Activated T-helper 2 cell treated with anti-CD3 and anti-CD28 coated beads, Interferon-gamma antibody, Interleukin-2, Interleukin-4, amounts not matched to agents 10 μg/mL and 5 μg/mL and 100 μg/mL, durations not matched to agents 14 hours and 24 hours and 36 hours (primary cell): ENCODE measurements at regions not wholly inside any gene's neighbourhood (a gene's known extent, or its start where the extent isn't known, plus 50 kb on each side); places are given as distances from the start of the nearest gene placed in this dataset.

Source experiments
- DNase-seq: peaks from one replicate; pipeline ENCODE4 v3.0.0; 2021; ENCODE audit warnings: low spot score
- H3K27ac Mint-ChIP-seq: one replicate; pipeline ENCODE4 v1.8.0; 2021; ENCODE audit warnings: mixed read lengths
- H3K27me3 Mint-ChIP-seq: one replicate; pipeline ENCODE4 v1.8.0; 2021; ENCODE audit warnings: low read depth, mixed read lengths
- H3K36me3 Mint-ChIP-seq: one replicate; pipeline ENCODE4 v1.8.0; 2021; ENCODE audit warnings: low read depth, mixed read lengths
- H3K4me1 Mint-ChIP-seq: one replicate; pipeline ENCODE4 v1.8.0; 2021; ENCODE audit warnings: low read depth, mixed read lengths
- H3K4me3 Mint-ChIP-seq: one replicate; pipeline ENCODE4 v1.8.0; 2021; ENCODE audit warnings: low read depth, mild to moderate bottlenecking, moderate library complexity, mixed read lengths
- H3K9me3 Mint-ChIP-seq: one replicate; pipeline ENCODE4 v1.8.0; 2021; ENCODE audit warnings: mixed read lengths
- intact Hi-C: fragments of 100-400 bp; cut with micrococcal nuclease; formaldehyde crosslinking; loops from one replicate; pipeline ENCODE4 v1.15.1; 2023

DNA sequence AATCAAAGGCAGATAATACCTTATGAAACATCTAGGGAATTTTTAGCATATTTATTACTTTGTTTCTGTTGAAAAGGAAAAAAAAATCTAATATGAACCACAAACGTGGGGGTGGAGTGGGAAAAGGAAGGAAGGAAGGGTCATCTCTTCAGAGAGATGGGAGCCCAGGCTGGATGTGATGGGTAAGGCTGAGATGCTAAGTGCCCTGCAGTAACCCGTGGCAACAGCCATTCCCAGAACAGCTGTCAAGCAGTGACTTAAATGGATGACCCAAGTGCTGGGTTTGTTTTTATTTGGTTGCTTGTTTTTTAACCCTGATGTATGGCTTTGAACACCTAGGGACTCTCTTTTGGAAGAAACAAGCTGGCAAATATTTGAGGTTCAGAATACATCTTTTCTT lies 50.7 kb upstream of the KLF7 start:
- intact Hi-C loops: no loop called here
- Mint-ChIP-seq H3K27me3 (no peaks in the 10 kb centered on the region), H3K27ac (no peak overlapping the region), H3K4me3 (no peak overlapping the region), H3K36me3 (no peaks in the 10 kb centered on the region), H3K4me1 (peaks cover 6% of the 10 kb centered on the region), H3K9me3 (no peaks in the 10 kb centered on the region)
- DNase-seq: no peak

GRCh38 chr2:207217442-207217841 lies 51.7 kb upstream of the KLF7 start:
- Mint-ChIP-seq H3K4me1 (peaks cover 6% of the 10 kb centered on the region), H3K27ac (no peak overlapping the region), H3K4me3 (no peak overlapping the region), H3K27me3 (no peaks in the 10 kb centered on the region), H3K36me3 (no peaks in the 10 kb centered on the region), H3K9me3 (no peaks in the 10 kb centered on the region)
- intact Hi-C loops: no loop called here
- DNase-seq: no peak

- intact Hi-C loops: no loop called here
- peaks cover 17% of the 10 kb centered on the region for H3K4me1 Mint-ChIP-seq
- no peak overlapping the region for H3K27ac Mint-ChIP-seq
- no peak for DNase-seq
- H3K9me3 Mint-ChIP-seq: no peaks in the 10 kb centered on the region
- H3K27me3 Mint-ChIP-seq: no peaks in the 10 kb centered on the region
- H3K4me3 Mint-ChIP-seq: no peak overlapping the region
- H3K36me3 Mint-ChIP-seq: no peaks in the 10 kb centered on the region
Observed at GRCh38 chr2:207219081-207219630, 53.4 kb upstream of the KLF7 start.

- no peaks in the 10 kb centered on the region for H3K9me3 Mint-ChIP-seq
- no peak for DNase-seq
- no peak overlapping the region for H3K4me3 Mint-ChIP-seq
- H3K27ac Mint-ChIP-seq: no peak overlapping the region
- H3K4me1 Mint-ChIP-seq: peaks cover 24% of the 10 kb centered on the region
- H3K27me3 Mint-ChIP-seq: no peaks in the 10 kb centered on the region
- intact Hi-C loops: loop anchor here (5.0 to 10.0 kb wide), 3 partner anchors 148 to 238 kb away; no protein-coding TSS in a partner anchor
- no peaks in the 10 kb centered on the region for H3K36me3 Mint-ChIP-seq
Observed at GRCh38 chr2:207219676-207220501, 54.1 kb upstream of the KLF7 start.

- intact Hi-C loops: loop anchor here (5.0 to 10.0 kb wide), 3 partner anchors 149 to 239 kb away; no protein-coding TSS in a partner anchor
- no peaks in the 10 kb centered on the region for H3K9me3 Mint-ChIP-seq
- no peaks in the 10 kb centered on the region for H3K27me3 Mint-ChIP-seq
- no peak overlapping the region for H3K27ac Mint-ChIP-seq
- no peak overlapping the region for H3K4me3 Mint-ChIP-seq
- no peak for DNase-seq
- H3K36me3 Mint-ChIP-seq: no peaks in the 10 kb centered on the region
- peaks cover 39% of the 10 kb centered on the region for H3K4me1 Mint-ChIP-seq
Observed at GRCh38 chr2:207221731-207222130, 56.0 kb upstream of the KLF7 start.

- Mint-ChIP-seq H3K27ac (peak overlapping the region; percentile 57), H3K4me3 (peak overlapping the region; percentile 23), H3K9me3 (no peaks in the 10 kb centered on the region), H3K4me1 (peaks cover 45% of the 10 kb centered on the region), H3K27me3 (no peaks in the 10 kb centered on the region), H3K36me3 (no peaks in the 10 kb centered on the region)
- DNase-seq: no peak
- intact Hi-C loops: loop anchor here (1.0 to 10.0 kb wide), 4 partner anchors 151 to 250 kb away; no protein-coding TSS in a partner anchor
Observed at GRCh38 chr2:207223051-207223450, 57.3 kb upstream of the KLF7 start.

DNA sequence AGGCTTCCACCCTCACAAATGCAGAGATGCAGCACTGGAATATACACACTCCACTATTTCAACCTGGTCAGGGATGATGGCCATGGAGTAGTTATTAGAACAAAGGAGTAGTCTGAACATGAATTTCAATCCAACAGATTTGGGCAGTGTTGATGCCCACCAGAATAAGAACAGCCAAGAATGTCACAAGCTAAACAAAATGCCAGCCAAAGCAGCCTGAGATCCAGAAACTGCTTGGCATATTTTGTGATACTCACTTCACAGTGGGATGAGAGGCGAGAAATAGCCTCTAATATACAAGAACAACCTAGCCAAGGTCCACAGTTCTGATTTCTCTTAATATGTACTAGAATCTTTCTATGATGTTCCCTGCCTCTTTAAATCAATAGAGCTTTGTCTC lies 58.6 kb upstream of the KLF7 start:
- Mint-ChIP-seq H3K9me3 (no peaks in the 10 kb centered on the region), H3K4me1 (peaks cover 53% of the 10 kb centered on the region), H3K4me3 (no peak overlapping the region), H3K27ac (peak overlapping the region; percentile 97), H3K36me3 (no peaks in the 10 kb centered on the region), H3K27me3 (no peaks in the 10 kb centered on the region)
- intact Hi-C loops: loop anchor here (1.0 to 10.0 kb wide), 5 partner anchors 28 to 242 kb away; no protein-coding TSS in a partner anchor
- no peak for DNase-seq

DNA sequence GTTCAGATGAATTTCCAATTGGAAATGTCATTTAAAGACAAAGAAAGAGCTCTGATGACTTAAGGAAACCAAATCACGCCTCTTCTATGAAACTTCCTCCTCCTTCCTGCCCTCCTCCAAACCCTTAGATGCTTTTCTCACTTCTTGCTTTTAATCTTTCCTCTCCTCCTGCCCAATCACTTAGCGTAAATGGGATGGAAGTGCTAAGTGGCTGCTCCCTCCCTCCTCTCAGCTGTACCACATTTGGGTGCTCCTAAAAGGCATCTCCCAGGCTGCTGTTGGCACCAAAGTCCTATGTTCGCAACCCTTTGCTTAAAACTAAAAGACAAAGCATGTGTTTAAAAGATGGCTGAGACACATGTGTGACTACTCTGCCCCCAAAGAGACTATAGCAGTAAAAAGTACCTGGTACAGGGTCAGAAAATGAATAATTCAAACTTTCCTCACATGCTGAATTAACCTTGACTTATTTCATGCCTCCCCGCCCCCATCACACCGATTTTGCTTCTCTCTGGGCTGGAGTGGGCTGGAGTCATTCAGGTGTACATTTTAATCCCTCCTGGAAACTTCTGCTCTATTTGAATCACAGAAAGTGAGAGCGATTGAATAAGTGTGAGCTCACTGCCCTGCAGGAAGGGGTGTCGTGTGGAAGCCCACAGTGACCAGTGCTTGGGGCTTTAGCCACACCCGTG lies 59.2 kb upstream of the KLF7 start:
- Mint-ChIP-seq H3K27ac (peak overlapping the region; percentile 97), H3K4me3 (peak overlapping the region; percentile 56), H3K9me3 (no peaks in the 10 kb centered on the region), H3K4me1 (peaks cover 55% of the 10 kb centered on the region), H3K36me3 (no peaks in the 10 kb centered on the region), H3K27me3 (no peaks in the 10 kb centered on the region)
- intact Hi-C loops: loop anchor here (1.0 to 10.0 kb wide), 9 partner anchors 14 to 243 kb away; no protein-coding TSS in a partner anchor
- no peak for DNase-seq

- peaks cover 60% of the 10 kb centered on the region for H3K4me1 Mint-ChIP-seq
- peak overlapping the region; percentile 97 for H3K27ac Mint-ChIP-seq
- no peak for DNase-seq
- no peaks in the 10 kb centered on the region for H3K9me3 Mint-ChIP-seq
- no peak overlapping the region for H3K4me3 Mint-ChIP-seq
- peaks cover 4% of the 10 kb centered on the region for H3K36me3 Mint-ChIP-seq
- intact Hi-C loops: loop anchor here (1.0 to 10.0 kb wide), 5 partner anchors 14 to 181 kb away; no protein-coding TSS in a partner anchor
- no peaks in the 10 kb centered on the region for H3K27me3 Mint-ChIP-seq
Observed at GRCh38 chr2:207225773-207226172, 60.0 kb upstream of the KLF7 start.

DNA sequence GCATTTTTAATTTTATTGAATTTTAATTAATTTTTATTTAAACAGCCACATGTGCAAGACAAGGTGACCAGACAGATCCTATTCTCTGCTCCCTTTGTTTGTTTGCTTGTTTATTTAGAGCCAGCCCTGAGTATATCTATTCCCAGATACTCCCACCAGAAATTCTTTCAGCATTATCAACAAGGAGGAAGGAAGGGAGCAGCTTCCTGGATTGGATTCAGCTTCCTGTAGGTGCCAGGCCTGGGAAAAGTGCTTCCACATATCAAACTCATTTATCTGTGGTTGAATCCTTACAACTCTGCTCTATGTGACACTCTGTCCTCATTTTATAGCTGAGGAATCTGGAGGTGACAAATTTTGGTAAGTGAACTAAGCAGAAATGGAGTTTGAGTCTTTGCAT lies 60.5 kb upstream of the KLF7 start:
- Mint-ChIP-seq H3K36me3 (peaks cover 5% of the 10 kb centered on the region), H3K9me3 (no peaks in the 10 kb centered on the region), H3K4me1 (peaks cover 64% of the 10 kb centered on the region), H3K27ac (peak overlapping the region; percentile 1), H3K27me3 (no peaks in the 10 kb centered on the region), H3K4me3 (no peak overlapping the region)
- intact Hi-C loops: loop anchor here (10.0 kb wide), 1 partner anchor 181 kb away; no protein-coding TSS in a partner anchor
- DNase-seq: no peak

- Mint-ChIP-seq H3K27ac (peak overlapping the region; percentile 1), H3K4me1 (peaks cover 69% of the 10 kb centered on the region), H3K4me3 (no peak overlapping the region), H3K27me3 (no peaks in the 10 kb centered on the region), H3K36me3 (peaks cover 5% of the 10 kb centered on the region), H3K9me3 (no peaks in the 10 kb centered on the region)
- intact Hi-C loops: loop anchor here (10.0 kb wide), 1 partner anchor 182 kb away; no protein-coding TSS in a partner anchor
- no peak for DNase-seq
Observed at GRCh38 chr2:207226671-207227061, 60.9 kb upstream of the KLF7 start.

- Mint-ChIP-seq H3K9me3 (no peaks in the 10 kb centered on the region), H3K4me3 (no peak overlapping the region), H3K27ac (no peak overlapping the region), H3K36me3 (peaks cover 5% of the 10 kb centered on the region), H3K27me3 (no peaks in the 10 kb centered on the region), H3K4me1 (peaks cover 72% of the 10 kb centered on the region)
- intact Hi-C loops: loop anchor here (10.0 kb wide), 1 partner anchor 182 kb away; no protein-coding TSS in a partner anchor
- DNase-seq: no peak
Observed at GRCh38 chr2:207227062-207227748, 61.5 kb upstream of the KLF7 start.
